HUES6 (cell line): ENCODE measurements at regions not wholly inside any gene's neighbourhood (a gene's known extent, or its start where the extent isn't known, plus 50 kb on each side); places are given as distances from the start of the nearest gene placed in this dataset.
"Not testable (repeated sequence)": the region's sequence is repeated elsewhere in the genome, so short reads cannot be mapped to it uniquely, and the experiment has no call there.

Source experiments
- H3K27ac ChIP-seq: 2 replicates; pipeline ENCODE4 v1.7.0; 2013; ENCODE audit warnings: low read depth, mild to moderate bottlenecking, low read length, inconsistent platforms
- H3K27me3 ChIP-seq: 2 replicates; pipeline ENCODE4 v1.6.1; 2013; ENCODE audit warnings: low read length; ENCODE audit not compliant: control insufficient read depth, insufficient read depth
- H3K36me3 ChIP-seq: 2 replicates; pipeline ENCODE4 v1.6.1; 2013; ENCODE audit warnings: low read length; ENCODE audit not compliant: control insufficient read depth, insufficient read depth
- H3K4me1 ChIP-seq: 2 replicates; pipeline ENCODE4 v1.6.1; 2013; ENCODE audit warnings: low read length; ENCODE audit not compliant: control insufficient read depth, insufficient read depth
- H3K4me3 ChIP-seq: 2 replicates; pipeline ENCODE4 v1.5.1; 2013; ENCODE audit warnings: low read depth, low read length
- H3K9ac ChIP-seq: one replicate; pipeline ENCODE4 v1.6.1; 2013; ENCODE audit warnings: mild to moderate bottlenecking, low read length
- H3K9me3 ChIP-seq: 2 replicates; pipeline ENCODE4 v1.6.1; 2013; ENCODE audit warnings: low read depth, low read length; ENCODE audit not compliant: control insufficient read depth, insufficient read depth

DNA sequence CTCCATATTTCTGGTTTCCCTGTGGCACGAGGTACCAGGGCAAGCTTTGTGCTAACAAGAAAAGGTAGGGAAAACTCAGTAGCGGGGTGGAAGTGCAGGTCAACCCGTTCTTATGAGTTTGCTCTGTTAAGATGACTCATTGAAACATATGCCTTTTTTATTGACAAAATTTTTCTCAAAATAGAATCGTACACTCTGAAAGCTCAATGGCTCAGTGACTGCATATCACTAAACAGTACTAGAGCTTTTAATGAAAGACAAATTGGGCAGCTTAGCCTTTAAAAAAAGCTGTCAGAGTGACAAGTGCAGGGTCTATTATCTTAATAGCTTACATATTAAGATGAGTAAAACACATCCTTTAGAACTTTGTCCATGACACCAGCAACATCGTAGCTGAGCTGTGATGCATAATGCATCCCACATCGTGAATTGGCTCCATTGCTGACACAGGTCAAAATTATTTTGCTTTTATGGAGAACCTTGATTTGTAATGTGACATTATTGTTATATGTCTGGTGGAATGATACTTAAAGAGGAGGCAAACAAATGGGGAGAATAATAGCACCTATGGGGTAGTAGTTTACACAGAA is 264.4 kb downstream of the ETV1 start:
- no peaks in the 10 kb centered on the region for H3K27me3 ChIP-seq
- H3K36me3 ChIP-seq: no peaks in the 10 kb centered on the region
- H3K9me3 ChIP-seq: peaks cover 3% of the 10 kb centered on the region; the same call in 1 of the 2 replicates
- no peak overlapping the region for H3K9ac ChIP-seq
- H3K27ac ChIP-seq: no peak overlapping the region
- H3K4me1 ChIP-seq: no peaks in the 10 kb centered on the region
- H3K4me3 ChIP-seq: no peak overlapping the region

DNA sequence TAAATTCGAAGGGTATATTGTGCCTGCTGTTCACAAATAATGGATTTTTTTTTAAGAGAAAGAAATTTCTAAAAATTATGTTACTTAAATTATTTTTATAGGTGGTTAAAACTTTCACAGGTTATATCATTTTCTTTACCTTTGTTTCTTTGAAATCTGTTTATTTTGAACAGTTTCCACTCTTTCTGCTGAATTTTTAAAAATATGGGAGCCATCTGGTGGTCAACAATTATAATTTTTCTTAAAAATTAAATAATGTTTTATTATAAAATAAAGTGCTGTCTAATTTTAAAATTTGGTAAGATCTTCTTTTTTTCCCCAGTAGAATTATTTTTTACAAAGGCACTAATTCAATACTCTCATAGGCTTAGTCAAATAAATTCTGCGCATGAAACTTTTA is 263.9 kb downstream of the ETV1 start:
- peaks cover 3% of the 10 kb centered on the region; the same call in 1 of the 2 replicates for H3K9me3 ChIP-seq
- no peak overlapping the region for H3K9ac ChIP-seq
- no peaks in the 10 kb centered on the region for H3K4me1 ChIP-seq
- no peak overlapping the region for H3K4me3 ChIP-seq
- no peaks in the 10 kb centered on the region for H3K36me3 ChIP-seq
- no peak overlapping the region for H3K27ac ChIP-seq
- no peaks in the 10 kb centered on the region for H3K27me3 ChIP-seq

GRCh38 chr7:13727279-13727678 is 262.2 kb downstream of the ETV1 start:
- no peaks in the 10 kb centered on the region for H3K4me1 ChIP-seq
- H3K4me3 ChIP-seq: no peak overlapping the region
- no peaks in the 10 kb centered on the region for H3K36me3 ChIP-seq
- no peak overlapping the region for H3K9ac ChIP-seq
- H3K9me3 ChIP-seq: peaks cover 3% of the 10 kb centered on the region; the same call in 1 of the 2 replicates
- H3K27ac ChIP-seq: no peak overlapping the region
- H3K27me3 ChIP-seq: no peaks in the 10 kb centered on the region

GRCh38 chr7:13727751-13728150 is 261.7 kb downstream of the ETV1 start:
- no peak overlapping the region for H3K9ac ChIP-seq
- H3K9me3 ChIP-seq: peaks cover 3% of the 10 kb centered on the region; the same call in 1 of the 2 replicates
- H3K4me1 ChIP-seq: no peaks in the 10 kb centered on the region
- no peak overlapping the region for H3K27ac ChIP-seq
- no peaks in the 10 kb centered on the region for H3K36me3 ChIP-seq
- no peaks in the 10 kb centered on the region for H3K27me3 ChIP-seq
- no peak overlapping the region for H3K4me3 ChIP-seq

DNA sequence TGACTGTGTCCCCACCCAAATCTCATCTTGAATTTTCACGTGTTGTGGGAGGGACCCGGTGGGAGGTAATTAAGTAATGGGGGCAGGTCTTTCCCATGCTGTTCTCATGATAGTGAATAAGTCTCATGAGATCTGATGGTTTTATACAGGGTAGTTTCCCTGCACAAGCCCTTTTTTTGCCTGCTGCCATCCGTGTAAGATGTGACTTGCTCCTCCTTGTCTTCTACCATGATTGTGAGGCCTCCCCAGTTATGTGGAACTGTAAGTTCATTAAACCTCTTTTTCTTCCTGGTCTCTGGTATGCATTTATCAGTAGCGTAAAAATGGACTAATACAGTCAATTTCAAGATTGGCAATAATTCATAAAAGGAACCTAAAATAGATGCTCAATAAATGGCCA is 261.0 kb downstream of the ETV1 start:
- H3K4me3 ChIP-seq, H3K9ac ChIP-seq: not testable (repeated sequence)

DNA sequence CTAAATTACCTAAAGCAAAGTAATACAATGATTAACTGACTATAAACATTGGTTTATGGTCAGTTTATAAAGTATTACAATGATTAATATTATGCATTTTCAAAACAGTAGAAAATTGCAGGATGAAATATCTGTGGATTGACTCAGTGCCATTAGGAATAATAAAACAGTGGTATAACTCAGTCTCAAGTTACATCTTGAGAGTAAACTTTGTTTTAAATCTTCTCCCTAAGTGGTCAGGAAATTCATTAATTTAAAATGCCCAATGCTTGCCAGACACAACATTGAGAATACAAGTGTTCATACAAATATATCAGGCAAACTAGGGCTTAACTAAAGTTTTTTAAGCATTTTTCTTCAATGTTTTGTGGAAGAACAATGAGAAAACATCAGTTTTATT is 257.8 kb downstream of the ETV1 start:
- Histone ChIP-seq H3K36me3 (no peaks in the 10 kb centered on the region), H3K27me3 (no peaks in the 10 kb centered on the region), H3K9me3 (peaks cover 3% of the 10 kb centered on the region; the same call in 1 of the 2 replicates), H3K9ac (no peak overlapping the region), H3K4me3 (no peak overlapping the region), H3K4me1 (no peaks in the 10 kb centered on the region), H3K27ac (no peak overlapping the region)

More for the DNA sequence above, 261.0 kb downstream of the ETV1 start:
- H3K36me3 ChIP-seq, H3K27me3 ChIP-seq, H3K4me1 ChIP-seq, H3K9me3 ChIP-seq, H3K27ac ChIP-seq: not testable (repeated sequence)

DNA sequence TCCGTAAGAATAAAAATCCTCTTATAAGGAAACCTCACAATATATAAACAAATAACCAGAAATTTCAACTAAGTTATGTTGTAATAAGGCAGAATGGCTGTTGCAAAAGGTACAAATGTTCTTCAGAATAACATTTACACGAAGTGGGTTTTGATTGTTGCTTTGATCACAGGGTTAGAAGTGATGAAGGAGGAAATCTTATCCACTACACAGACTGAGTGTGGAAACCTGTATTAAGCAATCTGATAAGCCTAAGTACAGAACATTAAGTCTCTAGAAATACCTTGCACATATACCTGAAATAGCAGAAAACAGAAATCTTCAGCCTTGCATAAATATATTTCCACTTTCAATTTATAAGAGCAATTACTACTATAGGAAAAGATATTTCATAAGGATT is 251.9 kb downstream of the ETV1 start:
- no peak overlapping the region for H3K27ac ChIP-seq
- no peak overlapping the region for H3K4me3 ChIP-seq
- H3K27me3 ChIP-seq: no peaks in the 10 kb centered on the region
- H3K9ac ChIP-seq: no peak overlapping the region
- H3K9me3 ChIP-seq: no peaks in the 10 kb centered on the region
- no peaks in the 10 kb centered on the region for H3K4me1 ChIP-seq
- no peaks in the 10 kb centered on the region for H3K36me3 ChIP-seq

DNA sequence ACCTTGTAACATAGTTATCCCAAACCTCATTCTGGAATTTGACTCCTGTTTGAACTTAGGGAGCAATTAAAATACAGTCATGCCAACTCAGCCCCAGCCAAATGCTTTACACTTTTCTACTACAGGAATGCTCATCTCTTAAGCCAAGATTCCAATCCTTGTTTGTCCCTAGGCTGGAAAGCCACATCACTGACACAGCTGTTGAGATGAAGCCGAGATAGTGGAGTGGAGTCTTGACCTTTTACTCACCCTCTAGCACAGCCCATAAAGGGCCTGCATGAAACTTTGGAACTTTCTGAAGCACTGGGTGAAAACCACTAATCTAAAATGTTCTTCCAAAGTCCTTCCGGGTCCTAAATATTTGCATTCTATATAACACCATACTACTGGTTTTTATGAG is 247.3 kb downstream of the ETV1 start:
- no peak overlapping the region for H3K9ac ChIP-seq
- H3K36me3 ChIP-seq: no peaks in the 10 kb centered on the region
- H3K4me3 ChIP-seq: no peak overlapping the region
- H3K27me3 ChIP-seq: no peaks in the 10 kb centered on the region
- no peak overlapping the region for H3K27ac ChIP-seq
- H3K9me3 ChIP-seq: no peaks in the 10 kb centered on the region
- H3K4me1 ChIP-seq: no peaks in the 10 kb centered on the region

GRCh38 chr7:13742811-13743210 is 246.7 kb downstream of the ETV1 start:
- Histone ChIP-seq H3K36me3 (no peaks in the 10 kb centered on the region), H3K4me1 (no peaks in the 10 kb centered on the region), H3K27ac (no peak overlapping the region), H3K4me3 (no peak overlapping the region), H3K9me3 (no peaks in the 10 kb centered on the region), H3K27me3 (no peaks in the 10 kb centered on the region), H3K9ac (no peak overlapping the region)

DNA sequence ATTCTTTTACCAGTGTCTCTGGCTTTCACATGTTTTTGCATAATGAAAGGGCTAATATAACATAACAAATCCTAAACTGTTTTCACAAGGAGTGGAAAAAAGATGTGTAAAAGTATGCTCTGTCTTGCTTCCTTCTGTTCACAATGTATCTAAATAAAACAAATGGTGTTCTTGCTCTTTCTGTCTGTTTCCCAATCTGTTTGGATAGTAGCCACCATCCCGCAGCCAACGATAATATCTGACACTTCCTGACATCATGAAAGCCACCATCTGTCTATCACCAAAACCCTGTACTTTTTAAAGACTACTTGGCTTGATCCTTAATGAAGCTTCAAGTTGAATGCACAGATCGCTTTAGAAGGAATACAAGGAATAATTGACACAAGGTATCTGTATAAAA is 246.2 kb downstream of the ETV1 start:
- no peaks in the 10 kb centered on the region for H3K36me3 ChIP-seq
- H3K27ac ChIP-seq: no peak overlapping the region
- no peaks in the 10 kb centered on the region for H3K27me3 ChIP-seq
- H3K9ac ChIP-seq: no peak overlapping the region
- H3K9me3 ChIP-seq: no peaks in the 10 kb centered on the region
- H3K4me1 ChIP-seq: no peaks in the 10 kb centered on the region
- no peak overlapping the region for H3K4me3 ChIP-seq

GRCh38 chr7:13745530-13745929 is 243.9 kb downstream of the ETV1 start:
- Histone ChIP-seq H3K27me3 (no peaks in the 10 kb centered on the region), H3K27ac (no peak overlapping the region), H3K4me3 (no peak overlapping the region), H3K9ac (no peak overlapping the region), H3K4me1 (peaks cover 10% of the 10 kb centered on the region; the same call in 1 of the 2 replicates), H3K36me3 (no peaks in the 10 kb centered on the region), H3K9me3 (no peaks in the 10 kb centered on the region)

- no peak overlapping the region for H3K27ac ChIP-seq
- H3K4me1 ChIP-seq: peaks cover 10% of the 10 kb centered on the region; the same call in 1 of the 2 replicates
- H3K27me3 ChIP-seq: no peaks in the 10 kb centered on the region
- no peak overlapping the region for H3K9ac ChIP-seq
- no peaks in the 10 kb centered on the region for H3K36me3 ChIP-seq
- H3K9me3 ChIP-seq: no peaks in the 10 kb centered on the region
- no peak overlapping the region for H3K4me3 ChIP-seq
Observed at GRCh38 chr7:13748998-13749397, 240.5 kb downstream of the ETV1 start.
